ENCODE measurements at regions not wholly inside any gene's neighbourhood (a gene's known extent, or its start where the extent isn't known, plus 50 kb on each side); places are given as distances from the start of the nearest gene placed in this dataset.
A peak's percentile ranks its signal among the peaks of the same experiment; 100 is the strongest.

DNA sequence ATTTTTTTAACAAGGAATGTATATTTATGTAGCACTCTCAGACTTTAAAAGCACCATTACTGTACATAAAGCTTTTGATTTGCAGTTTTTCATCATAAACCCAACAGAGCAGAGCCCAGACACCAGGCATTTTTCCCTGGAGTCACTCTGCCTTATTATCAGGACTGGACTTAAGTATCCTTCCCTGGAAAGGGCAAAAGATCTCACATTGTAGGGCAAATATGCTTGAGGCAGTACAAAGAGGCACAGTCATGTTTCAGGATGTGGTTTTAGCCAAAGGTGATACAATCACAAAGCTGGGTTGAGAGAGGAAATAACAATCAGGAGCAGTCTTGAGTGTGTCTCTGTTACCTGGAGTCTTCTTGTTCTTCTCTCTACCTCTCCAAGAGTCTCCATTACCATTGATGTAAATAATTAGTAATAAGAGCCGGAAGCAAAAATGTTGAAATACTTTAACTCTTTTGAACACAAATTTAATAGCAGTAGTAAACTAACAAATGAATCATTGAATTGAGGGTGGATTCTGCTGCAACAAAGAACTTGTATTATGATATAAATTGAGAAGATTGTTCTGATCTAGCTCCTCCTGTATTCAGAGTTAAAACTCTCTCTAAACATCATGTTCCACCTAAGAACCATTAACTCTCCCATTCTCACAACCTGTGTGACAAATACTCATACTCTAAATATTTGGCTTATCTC, 160.5 kb downstream of the LTN1 start:
- intact Hi-C loops (cut with micrococcal nuclease; ENCODE audit: unreplicated experiment): no loop called here
- CTCF ChIA-PET: no interaction called here
- Histone ChIP-seq H3K4me1 (ENCODE audit: control insufficient read depth, insufficient read depth, low read length) (no peaks in the 10 kb centered on the region; the same call in 1 of the 2 replicates), H3K27me3 (ENCODE audit: control insufficient read depth, insufficient read depth, low read length) (no peaks in the 10 kb centered on the region), H3K4me3 (ENCODE audit: low read depth in 2 of 2, low read length in 2 of 2) (no peak overlapping the region), H3K27ac (ENCODE audit: low read length) (peak overlapping the region; percentile 66; the same call in 1 of the 2 replicates), H3K36me3 (ENCODE audit: control insufficient read depth, insufficient read depth, low read length) (no peaks in the 10 kb centered on the region), H3K9me3 (ENCODE audit: control insufficient read depth, insufficient read depth, low read depth, low read length) (no peaks in the 10 kb centered on the region)
- in situ Hi-C loops (cut with HindIII; ENCODE audit: low pct_unique_long_range_greater_than_20kb, low sequenced_read_pairs): no loop called here
- TF ChIP-seq, protein P1, sequence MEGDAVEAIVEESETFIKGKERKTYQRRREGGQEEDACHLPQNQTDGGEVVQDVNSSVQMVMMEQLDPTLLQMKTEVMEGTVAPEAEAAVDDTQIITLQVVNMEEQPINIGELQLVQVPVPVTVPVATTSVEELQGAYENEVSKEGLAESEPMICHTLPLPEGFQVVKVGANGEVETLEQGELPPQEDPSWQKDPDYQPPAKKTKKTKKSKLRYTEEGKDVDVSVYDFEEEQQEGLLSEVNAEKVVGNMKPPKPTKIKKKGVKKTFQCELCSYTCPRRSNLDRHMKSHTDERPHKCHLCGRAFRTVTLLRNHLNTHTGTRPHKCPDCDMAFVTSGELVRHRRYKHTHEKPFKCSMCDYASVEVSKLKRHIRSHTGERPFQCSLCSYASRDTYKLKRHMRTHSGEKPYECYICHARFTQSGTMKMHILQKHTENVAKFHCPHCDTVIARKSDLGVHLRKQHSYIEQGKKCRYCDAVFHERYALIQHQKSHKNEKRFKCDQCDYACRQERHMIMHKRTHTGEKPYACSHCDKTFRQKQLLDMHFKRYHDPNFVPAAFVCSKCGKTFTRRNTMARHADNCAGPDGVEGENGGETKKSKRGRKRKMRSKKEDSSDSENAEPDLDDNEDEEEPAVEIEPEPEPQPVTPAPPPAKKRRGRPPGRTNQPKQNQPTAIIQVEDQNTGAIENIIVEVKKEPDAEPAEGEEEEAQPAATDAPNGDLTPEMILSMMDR (IDR thresholded peaks at IDR 0.05): no peak
- TF ChIP-seq TCF7L2 (IDR thresholded peaks at IDR 0.05; ENCODE audit: low read depth, low read length): peak; percentile 56; the same call in 1 of the 2 replicates
- ATAC-seq (peak; percentile 81), DNase-seq (ENCODE audit: low read depth, low spot score) (peak; percentile 13)
- POLR2A ChIA-PET: no interaction called here
- BruUV-seq (replicated peaks): no TSS peak

DNA sequence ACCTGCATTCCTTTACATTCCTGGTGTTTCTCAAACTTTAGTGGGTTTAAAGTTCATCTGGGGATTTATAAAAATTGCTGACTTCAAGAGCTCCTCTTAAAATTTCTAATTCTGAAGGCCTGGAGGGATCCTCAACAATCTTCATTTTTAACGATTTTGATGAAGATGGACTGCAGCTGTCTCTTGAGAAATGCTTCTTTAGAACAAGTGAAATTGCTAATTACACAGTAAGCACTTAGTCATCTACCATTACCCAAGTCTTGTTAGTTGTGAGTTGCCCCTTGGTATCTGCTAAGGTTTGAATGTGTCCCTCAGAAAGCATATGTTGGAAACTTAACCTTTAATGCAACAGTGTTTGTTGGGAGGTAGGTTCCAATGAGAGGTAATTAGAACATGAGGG, 163.7 kb downstream of the LTN1 start:
- in situ Hi-C loops (cut with HindIII; ENCODE audit: low pct_unique_long_range_greater_than_20kb, low sequenced_read_pairs) (no loop called here), intact Hi-C loops (cut with micrococcal nuclease; ENCODE audit: unreplicated experiment) (no loop called here)
- ATAC-seq (no peak), DNase-seq (ENCODE audit: low read depth, low spot score) (no peak)
- no peaks in the 10 kb centered on the region for H3K27me3 ChIP-seq (ENCODE audit: control insufficient read depth, insufficient read depth, low read length)
- TF ChIP-seq TCF7L2 (IDR thresholded peaks at IDR 0.05; ENCODE audit: low read depth, low read length): no peak
- TF ChIP-seq, protein P1 (IDR thresholded peaks at IDR 0.05): no peak
- TF ChIP-seq, protein P2, sequence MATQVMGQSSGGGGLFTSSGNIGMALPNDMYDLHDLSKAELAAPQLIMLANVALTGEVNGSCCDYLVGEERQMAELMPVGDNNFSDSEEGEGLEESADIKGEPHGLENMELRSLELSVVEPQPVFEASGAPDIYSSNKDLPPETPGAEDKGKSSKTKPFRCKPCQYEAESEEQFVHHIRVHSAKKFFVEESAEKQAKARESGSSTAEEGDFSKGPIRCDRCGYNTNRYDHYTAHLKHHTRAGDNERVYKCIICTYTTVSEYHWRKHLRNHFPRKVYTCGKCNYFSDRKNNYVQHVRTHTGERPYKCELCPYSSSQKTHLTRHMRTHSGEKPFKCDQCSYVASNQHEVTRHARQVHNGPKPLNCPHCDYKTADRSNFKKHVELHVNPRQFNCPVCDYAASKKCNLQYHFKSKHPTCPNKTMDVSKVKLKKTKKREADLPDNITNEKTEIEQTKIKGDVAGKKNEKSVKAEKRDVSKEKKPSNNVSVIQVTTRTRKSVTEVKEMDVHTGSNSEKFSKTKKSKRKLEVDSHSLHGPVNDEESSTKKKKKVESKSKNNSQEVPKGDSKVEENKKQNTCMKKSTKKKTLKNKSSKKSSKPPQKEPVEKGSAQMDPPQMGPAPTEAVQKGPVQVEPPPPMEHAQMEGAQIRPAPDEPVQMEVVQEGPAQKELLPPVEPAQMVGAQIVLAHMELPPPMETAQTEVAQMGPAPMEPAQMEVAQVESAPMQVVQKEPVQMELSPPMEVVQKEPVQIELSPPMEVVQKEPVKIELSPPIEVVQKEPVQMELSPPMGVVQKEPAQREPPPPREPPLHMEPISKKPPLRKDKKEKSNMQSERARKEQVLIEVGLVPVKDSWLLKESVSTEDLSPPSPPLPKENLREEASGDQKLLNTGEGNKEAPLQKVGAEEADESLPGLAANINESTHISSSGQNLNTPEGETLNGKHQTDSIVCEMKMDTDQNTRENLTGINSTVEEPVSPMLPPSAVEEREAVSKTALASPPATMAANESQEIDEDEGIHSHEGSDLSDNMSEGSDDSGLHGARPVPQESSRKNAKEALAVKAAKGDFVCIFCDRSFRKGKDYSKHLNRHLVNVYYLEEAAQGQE (IDR thresholded peaks at IDR 0.05; ENCODE audit: insufficient read depth in 1 of 2, low read depth in 2 of 2, low read length in 1 of 2): no peak
- no peak for TF ChIP-seq SIN3A (IDR thresholded peaks at IDR 0.05; ENCODE audit: borderline replicate concordance, insufficient read depth, low read depth, low read length)
- TF ChIP-seq POLR2AphosphoS5 (IDR thresholded peaks at IDR 0.05; ENCODE audit: low read depth, low read length): no peak
- H3K4me3 ChIP-seq (ENCODE audit: low read depth in 2 of 2, low read length in 2 of 2): no peak overlapping the region
- H3K4me1 ChIP-seq (ENCODE audit: control insufficient read depth, insufficient read depth, low read length): no peaks in the 10 kb centered on the region; the same call in 1 of the 2 replicates
- no peaks in the 10 kb centered on the region for H3K9me3 ChIP-seq (ENCODE audit: control insufficient read depth, insufficient read depth, low read depth, low read length)
- H3K27ac ChIP-seq (ENCODE audit: low read length): 0 out of 2 replicates have a peak overlapping the region, but pooled peaks have one; percentile 17
- ChIA-PET POLR2A (interaction anchor here (0.5 kb wide), 1 partner anchor 182 kb away, joined by 8 read pairs; no protein-coding TSS in a partner anchor), CTCF (no interaction called here)
- no TSS peak for BruUV-seq (replicated peaks)
- no peaks in the 10 kb centered on the region for H3K36me3 ChIP-seq (ENCODE audit: control insufficient read depth, insufficient read depth, low read length)
